A673 (cell line): ENCODE measurements at regions not wholly inside any gene's neighbourhood (a gene's known extent, or its start where the extent isn't known, plus 50 kb on each side); places are given as distances from the start of the nearest gene placed in this dataset.

ENCODE experiments used
- BruUV-seq: library from RNA; stranded (reverse); fragments of 400-500 nt; replicated peaks from 2 replicates; lab custom pipeline; 2021; lab: Mats Ljungman, UMichigan
- CTCF ChIA-PET: fragments of 300-600 bp; sonication (Branson Sonifier 250); formaldehyde crosslinking; loops from one replicate; lab custom pipeline; 2022; ENCODE audit warnings: antibody characterized with exemption; lab: Charles Lee
- POLR2A ChIA-PET: fragments of 300-600 bp; sonication (Branson Sonifier 250); formaldehyde crosslinking; loops from one replicate; lab custom pipeline; 2022; ENCODE audit warnings: antibody characterized with exemption; ENCODE audit not compliant: low non-redundant PET; lab: Charles Lee
- DNase-seq: peaks from one replicate; pipeline ENCODE4 v3.0.0-alpha.2; 2015; ENCODE audit warnings: low spot score
- H3K27ac ChIP-seq: fragments of 200-600 bp; sonication (generic); 2 replicates; pipeline ENCODE4 v1.5.1; 2016; ENCODE audit warnings: mixed run types, low read depth, mild to moderate bottlenecking, mixed read lengths, antibody characterized with exemption, low read length; ENCODE audit not compliant: poor library complexity, severe bottlenecking
- H3K27me3 ChIP-seq: fragments of 200-600 bp; sonication (generic); replicated peaks from 2 replicates; pipeline ENCODE4 v1.6.1; 2017; ENCODE audit warnings: mixed run types, low read depth, mild to moderate bottlenecking, mixed read lengths, antibody characterized with exemption, low read length; ENCODE audit not compliant: insufficient read depth, poor library complexity
- H3K36me3 ChIP-seq: fragments of 200-600 bp; sonication (generic); 2 replicates; pipeline ENCODE4 v1.6.1; 2016; ENCODE audit warnings: mixed run types, mild to moderate bottlenecking, mixed read lengths, antibody characterized with exemption, low read length; ENCODE audit not compliant: insufficient read depth, poor library complexity, severe bottlenecking
- H3K4me1 ChIP-seq: fragments of 200-600 bp; sonication (generic); 2 replicates; pipeline ENCODE4 v1.6.1; 2017; ENCODE audit warnings: mixed run types, mild to moderate bottlenecking, mixed read lengths, antibody characterized with exemption, low read length; ENCODE audit not compliant: insufficient read depth, poor library complexity, severe bottlenecking
- H3K4me3 ChIP-seq: fragments of 200-600 bp; sonication (generic); 2 replicates; pipeline ENCODE4 v1.5.1; 2016; ENCODE audit warnings: low read depth, mixed run types, mild to moderate bottlenecking, mixed read lengths, low read length; ENCODE audit not compliant: poor library complexity, severe bottlenecking
- H3K9me3 ChIP-seq: fragments of 200-600 bp; sonication (generic); 2 replicates; pipeline ENCODE4 v1.6.1; 2016; ENCODE audit warnings: mixed run types, low read depth, mild to moderate bottlenecking, mixed read lengths, antibody characterized with exemption, low read length; ENCODE audit not compliant: poor library complexity, severe bottlenecking
- CTCF ChIP-seq: fragments of 300-800, 200-600 bp; sonication (generic); conservative IDR thresholded peaks from 2 replicates; pipeline ENCODE4 v1.5.1; 2017; ENCODE audit warnings: low read depth, mild to moderate bottlenecking, antibody characterized with exemption, low read length, moderate library complexity, mixed read lengths
- EZH2 ChIP-seq: fragments of 200-600 bp; sonication (generic); IDR thresholded peaks from 2 replicates; pipeline ENCODE4 v1.6.1; 2017; ENCODE audit warnings: borderline replicate concordance, low read depth, mild to moderate bottlenecking, mixed read lengths, antibody characterized with exemption, low read length; ENCODE audit not compliant: poor library complexity, severe bottlenecking
- intact Hi-C: fragments of 100-400 bp; cut with micrococcal nuclease; formaldehyde crosslinking; loops from one replicate; pipeline ENCODE4 v1.10.0; 2022; ENCODE audit not compliant: unreplicated experiment

GRCh38 chr20:11281240-11281639 is 607.4 kb upstream of the JAG1 start:
- no peaks in the 10 kb centered on the region for H3K27me3 ChIP-seq
- CTCF ChIA-PET: no interaction called here
- no peaks in the 10 kb centered on the region for H3K4me1 ChIP-seq
- intact Hi-C loops: loop anchor here (10.0 kb wide), 1 partner anchor 1666 kb away; no protein-coding TSS in a partner anchor
- no peak overlapping the region for H3K27ac ChIP-seq
- no TSS peak for BruUV-seq
- no peaks in the 10 kb centered on the region for H3K36me3 ChIP-seq
- no peaks in the 10 kb centered on the region for H3K9me3 ChIP-seq
- POLR2A ChIA-PET: no interaction called here
- DNase-seq: no peak
- TF ChIP-seq CTCF (no peak), EZH2 (no peak)
- H3K4me3 ChIP-seq: no peak overlapping the region

GRCh38 chr20:11281768-11282167 is 608.0 kb upstream of the JAG1 start:
- H3K27ac ChIP-seq: no peak overlapping the region
- intact Hi-C loops: loop anchor here (10.0 kb wide), 1 partner anchor 1667 kb away; no protein-coding TSS in a partner anchor
- H3K36me3 ChIP-seq: no peaks in the 10 kb centered on the region

GRCh38 chr20:11287126-11287525 is 613.3 kb upstream of the JAG1 start:
- ChIA-PET POLR2A (no interaction called here), CTCF (no interaction called here)
- no peaks in the 10 kb centered on the region for H3K27me3 ChIP-seq
- no peak overlapping the region for H3K4me3 ChIP-seq
- no peak for DNase-seq
- intact Hi-C loops: loop anchor here (10.0 kb wide), 1 partner anchor 1672 kb away; no protein-coding TSS in a partner anchor
- no peak overlapping the region for H3K27ac ChIP-seq
- TF ChIP-seq CTCF: no peak
- no peak for TF ChIP-seq EZH2
- no peaks in the 10 kb centered on the region for H3K9me3 ChIP-seq
- no peaks in the 10 kb centered on the region for H3K4me1 ChIP-seq
- H3K36me3 ChIP-seq: no peaks in the 10 kb centered on the region
- BruUV-seq: no TSS peak

More at GRCh38 chr20:11281768-11282167, 608.0 kb upstream of the JAG1 start:
- H3K4me3 ChIP-seq: no peak overlapping the region
- ChIA-PET POLR2A (no interaction called here), CTCF (no interaction called here)
- no peaks in the 10 kb centered on the region for H3K4me1 ChIP-seq
- no peaks in the 10 kb centered on the region for H3K9me3 ChIP-seq
- DNase-seq: no peak
- BruUV-seq: no TSS peak
- no peaks in the 10 kb centered on the region for H3K27me3 ChIP-seq
- TF ChIP-seq EZH2: no peak
- TF ChIP-seq CTCF: no peak
